Astrocyte (in vitro differentiated cells and primary cell): ENCODE measurements at regions not wholly inside any gene's neighbourhood (a gene's known extent, or its start where the extent isn't known, plus 50 kb on each side); places are given as distances from the start of the nearest gene placed in this dataset.

Experiments used
- DNase-seq: peaks from one replicate; pipeline ENCODE4 v3.0.0-alpha.2; 2010; ENCODE audit warnings: low read depth
- FAIRE-seq: peaks from 2 replicates; lab custom pipeline; 2011; peaks lifted over from hg19 to GRCh38; lab: Jason Lieb, UNC
- H2AFZ ChIP-seq: 2 replicates; pipeline ENCODE4 v1.6.0; 2012; ENCODE audit warnings: low read depth, low read length, inconsistent platforms
- H3K27ac ChIP-seq: 2 replicates; pipeline ENCODE4 v1.5.1; 2011; ENCODE audit warnings: low read depth, low read length, inconsistent platforms
- H3K27me3 ChIP-seq: 2 replicates; pipeline ENCODE4 v1.6.0; 2011; ENCODE audit warnings: low read length, inconsistent platforms; ENCODE audit not compliant: insufficient read depth
- H3K36me3 ChIP-seq: 2 replicates; pipeline ENCODE4 v1.5.1; 2011; ENCODE audit warnings: low read length, inconsistent platforms; ENCODE audit not compliant: insufficient read depth
- H3K4me1 ChIP-seq: 2 replicates; pipeline ENCODE4 v1.5.1; 2011; ENCODE audit warnings: low read length, inconsistent platforms; ENCODE audit not compliant: insufficient read depth
- H3K4me2 ChIP-seq: 2 replicates; pipeline ENCODE4 v1.6.0; 2012; ENCODE audit warnings: low read length, inconsistent platforms
- H3K4me3 ChIP-seq: 2 replicates; pipeline ENCODE4 v1.5.1; 2011; ENCODE audit warnings: low read depth, mild to moderate bottlenecking, low read length, inconsistent platforms; ENCODE audit not compliant: insufficient read depth
- H3K79me2 ChIP-seq: 2 replicates; pipeline ENCODE4 v1.6.0; 2012; ENCODE audit warnings: mild to moderate bottlenecking, low read length, inconsistent platforms; ENCODE audit not compliant: insufficient read depth
- H3K9ac ChIP-seq: 2 replicates; pipeline ENCODE4 v1.6.0; 2012; ENCODE audit warnings: mild to moderate bottlenecking, low read length, inconsistent platforms
- H3K9me3 ChIP-seq: 2 replicates; pipeline ENCODE4 v1.5.1; 2012; ENCODE audit warnings: low read depth, mild to moderate bottlenecking, low read length, inconsistent platforms; ENCODE audit not compliant: insufficient read depth
- H4K20me1 ChIP-seq: 2 replicates; pipeline ENCODE4 v1.6.0; 2012; ENCODE audit warnings: low read length, inconsistent platforms; ENCODE audit not compliant: insufficient read depth
- H3K27ac Mint-ChIP-seq: one replicate; pipeline ENCODE4 v1.8.0; 2021; ENCODE audit warnings: mild to moderate bottlenecking, mixed read lengths; ENCODE audit not compliant: unreplicated experiment
- H3K27me3 Mint-ChIP-seq: one replicate; pipeline ENCODE4 v1.8.0; 2021; ENCODE audit warnings: low read depth, mixed read lengths; ENCODE audit not compliant: unreplicated experiment
- H3K36me3 Mint-ChIP-seq: one replicate; pipeline ENCODE4 v1.8.0; 2021; ENCODE audit warnings: low read depth, mixed read lengths; ENCODE audit not compliant: unreplicated experiment
- H3K4me1 Mint-ChIP-seq: one replicate; pipeline ENCODE4 v1.8.0; 2021; ENCODE audit warnings: low read depth, mixed read lengths; ENCODE audit not compliant: unreplicated experiment
- H3K4me3 Mint-ChIP-seq: one replicate; pipeline ENCODE4 v1.8.0; 2021; ENCODE audit warnings: mild to moderate bottlenecking, moderate library complexity, mixed read lengths; ENCODE audit not compliant: unreplicated experiment
- H3K9me3 Mint-ChIP-seq: one replicate; pipeline ENCODE4 v1.8.0; 2021; ENCODE audit warnings: mild to moderate bottlenecking, mixed read lengths; ENCODE audit not compliant: unreplicated experiment
- CTCF ChIP-seq: IDR thresholded peaks from 2 replicates; pipeline ENCODE4 v1.5.1; 2011; ENCODE audit warnings: low read depth, mild to moderate bottlenecking, inconsistent platforms, low read length, moderate library complexity; ENCODE audit not compliant: insufficient read depth
- EZH2 ChIP-seq: IDR thresholded peaks from 2 replicates; pipeline ENCODE4 v1.6.1; 2012; ENCODE audit warnings: mild to moderate bottlenecking, low read length, inconsistent platforms; ENCODE audit not compliant: insufficient read depth

- Mint-ChIP-seq H3K27me3 (peaks cover 12% of the 10 kb centered on the region), H3K4me1 (peaks cover 8% of the 10 kb centered on the region), H3K27ac (no peak overlapping the region), H3K36me3 (no peaks in the 10 kb centered on the region), H3K9me3 (peaks cover 3% of the 10 kb centered on the region), H3K4me3 (no peak overlapping the region)
- no peaks in the 10 kb centered on the region for H3K36me3 ChIP-seq
- no peak overlapping the region for H3K4me2 ChIP-seq
- no peaks in the 10 kb centered on the region for H3K79me2 ChIP-seq
- H3K4me1 ChIP-seq = no peaks in the 10 kb centered on the region
- H3K27ac ChIP-seq = no peak overlapping the region
- H3K4me3 ChIP-seq = no peak overlapping the region
- FAIRE-seq (no peak), DNase-seq (no peak)
- H3K9ac ChIP-seq = no peak overlapping the region
- no peak overlapping the region for H2AFZ ChIP-seq
- no peak for TF ChIP-seq CTCF
- TF ChIP-seq EZH2 = no peak
- H3K9me3 ChIP-seq = no peaks in the 10 kb centered on the region
- no peaks in the 10 kb centered on the region for H3K27me3 ChIP-seq
- H4K20me1 ChIP-seq = no peaks in the 10 kb centered on the region
These were observed 144.8 kb upstream of the CCL2 start for GRCh38 chr17:34110315-34110714.

- H3K4me2 ChIP-seq = no peak overlapping the region
- H3K27me3 ChIP-seq = no peaks in the 10 kb centered on the region
- H4K20me1 ChIP-seq = no peaks in the 10 kb centered on the region
- Mint-ChIP-seq H3K27ac (no peak overlapping the region), H3K4me1 (peaks cover 8% of the 10 kb centered on the region), H3K9me3 (peaks cover 3% of the 10 kb centered on the region), H3K36me3 (no peaks in the 10 kb centered on the region), H3K4me3 (no peak overlapping the region), H3K27me3 (peaks cover 12% of the 10 kb centered on the region)
- H3K36me3 ChIP-seq = no peaks in the 10 kb centered on the region
- H3K4me1 ChIP-seq = no peaks in the 10 kb centered on the region
- no peak overlapping the region for H3K27ac ChIP-seq
- no peak overlapping the region for H3K4me3 ChIP-seq
- TF ChIP-seq EZH2 (no peak), CTCF (no peak)
- H3K79me2 ChIP-seq = no peaks in the 10 kb centered on the region
- no peak overlapping the region for H3K9ac ChIP-seq
- no peak for DNase-seq
- no peak overlapping the region for H2AFZ ChIP-seq
- no peak for FAIRE-seq
- H3K9me3 ChIP-seq = no peaks in the 10 kb centered on the region
These were observed 142.0 kb upstream of the CCL2 start for GRCh38 chr17:34113089-34113488.

- peaks cover 3% of the 10 kb centered on the region for H3K9me3 Mint-ChIP-seq
- FAIRE-seq (no peak), DNase-seq (no peak)
- Histone ChIP-seq H3K9me3 (no peaks in the 10 kb centered on the region), H3K4me2 (no peak overlapping the region), H3K4me1 (no peaks in the 10 kb centered on the region), H3K36me3 (no peaks in the 10 kb centered on the region), H4K20me1 (no peaks in the 10 kb centered on the region), H3K27me3 (no peaks in the 10 kb centered on the region), H3K79me2 (no peaks in the 10 kb centered on the region), H2AFZ (no peak overlapping the region), H3K9ac (no peak overlapping the region), H3K27ac (no peak overlapping the region), H3K4me3 (no peak overlapping the region)
- peaks cover 8% of the 10 kb centered on the region for H3K4me1 Mint-ChIP-seq
- H3K4me3 Mint-ChIP-seq = no peak overlapping the region
- peaks cover 14% of the 10 kb centered on the region for H3K27me3 Mint-ChIP-seq
- H3K27ac Mint-ChIP-seq = no peak overlapping the region
- TF ChIP-seq EZH2 (no peak), CTCF (no peak)
- no peaks in the 10 kb centered on the region for H3K36me3 Mint-ChIP-seq
These were observed 140.9 kb upstream of the CCL2 start for GRCh38 chr17:34114174-34114573.
